Neural cell (in vitro differentiated cells): ENCODE measurements at regions not wholly inside any gene's neighbourhood (a gene's known extent, or its start where the extent isn't known, plus 50 kb on each side); places are given as distances from the start of the nearest gene placed in this dataset.
"Not testable (repeated sequence)": the region's sequence is repeated elsewhere in the genome, so short reads cannot be mapped to it uniquely, and the experiment has no call there.

ENCODE experiments used
- H2AFZ ChIP-seq: fragments of 200-600, 300-800 bp; sonication (generic), shearing (Covaris generic); 2 replicates; pipeline ENCODE4 v1.6.0; 2014; ENCODE audit warnings: low read depth, mild to moderate bottlenecking, antibody characterized with exemption, low read length, moderate library complexity
- H3F3A ChIP-seq: fragments of 200-600 bp; shearing (Covaris generic); 2 replicates; pipeline ENCODE4 v1.6.1; 2016; ENCODE audit warnings: mild to moderate bottlenecking, moderate library complexity, mixed read lengths, antibody characterized with exemption, low read length; ENCODE audit not compliant: insufficient read depth, poor library complexity, severe bottlenecking
- H3K27ac ChIP-seq: fragments of 200-600, 300-800 bp; sonication (generic), shearing (Covaris generic); 2 replicates; pipeline ENCODE4 v1.5.1; 2014; ENCODE audit warnings: mild to moderate bottlenecking, low read length, moderate library complexity
- H3K27me3 ChIP-seq: fragments of 300-800, 200-600 bp; sonication (generic), shearing (Covaris generic); 2 replicates; pipeline ENCODE4 v1.6.0; 2014; ENCODE audit warnings: mild to moderate bottlenecking, low read depth, low read length, moderate library complexity; ENCODE audit not compliant: insufficient read depth
- H3K36me3 ChIP-seq: fragments of 300-800, 200-600 bp; sonication (generic), shearing (Covaris generic); 2 replicates; pipeline ENCODE4 v1.5.1; 2014; ENCODE audit warnings: mild to moderate bottlenecking, antibody characterized with exemption, low read length, moderate library complexity; ENCODE audit not compliant: insufficient read depth
- H3K4me2 ChIP-seq: fragments of 300-800, 200-600 bp; sonication (generic), shearing (Covaris generic); 2 replicates; pipeline ENCODE4 v1.6.0; 2014; ENCODE audit warnings: mild to moderate bottlenecking, low read length
- H3K4me3 ChIP-seq: fragments of 300-800, 200-600 bp; sonication (generic), shearing (Covaris generic); 2 replicates; pipeline ENCODE4 v1.5.1; 2014; ENCODE audit warnings: mild to moderate bottlenecking, low read length, moderate library complexity
- H3K79me2 ChIP-seq: fragments of 200-600 bp; shearing (Covaris generic); replicated peaks from 2 replicates; pipeline ENCODE4 v1.6.0; 2014; ENCODE audit warnings: mild to moderate bottlenecking, low read length, moderate library complexity; ENCODE audit not compliant: insufficient read depth
- H3K9ac ChIP-seq: fragments of 300-800, 200-600 bp; sonication (generic), shearing (Covaris generic); 2 replicates; pipeline ENCODE4 v1.6.1; 2016; ENCODE audit warnings: mild to moderate bottlenecking, low read length, mixed read lengths
- H3K9me2 ChIP-seq: fragments of 200-600 bp; shearing (Covaris generic); 2 replicates; pipeline ENCODE4 v1.6.1; 2016; ENCODE audit warnings: mild to moderate bottlenecking, low read length, mixed read lengths; ENCODE audit not compliant: insufficient read depth
- H3K9me3 ChIP-seq: fragments of 200-600, 300-800 bp; sonication (generic), shearing (Covaris generic); 2 replicates; pipeline ENCODE4 v1.6.1; 2016; ENCODE audit warnings: mild to moderate bottlenecking, mixed run types, low read length, moderate library complexity, mixed read lengths
- H4K20me1 ChIP-seq: fragments of 200-600 bp; shearing (Covaris generic); 2 replicates; pipeline ENCODE4 v1.6.1; 2016; ENCODE audit warnings: mild to moderate bottlenecking, mixed run types; ENCODE audit not compliant: insufficient read depth

DNA sequence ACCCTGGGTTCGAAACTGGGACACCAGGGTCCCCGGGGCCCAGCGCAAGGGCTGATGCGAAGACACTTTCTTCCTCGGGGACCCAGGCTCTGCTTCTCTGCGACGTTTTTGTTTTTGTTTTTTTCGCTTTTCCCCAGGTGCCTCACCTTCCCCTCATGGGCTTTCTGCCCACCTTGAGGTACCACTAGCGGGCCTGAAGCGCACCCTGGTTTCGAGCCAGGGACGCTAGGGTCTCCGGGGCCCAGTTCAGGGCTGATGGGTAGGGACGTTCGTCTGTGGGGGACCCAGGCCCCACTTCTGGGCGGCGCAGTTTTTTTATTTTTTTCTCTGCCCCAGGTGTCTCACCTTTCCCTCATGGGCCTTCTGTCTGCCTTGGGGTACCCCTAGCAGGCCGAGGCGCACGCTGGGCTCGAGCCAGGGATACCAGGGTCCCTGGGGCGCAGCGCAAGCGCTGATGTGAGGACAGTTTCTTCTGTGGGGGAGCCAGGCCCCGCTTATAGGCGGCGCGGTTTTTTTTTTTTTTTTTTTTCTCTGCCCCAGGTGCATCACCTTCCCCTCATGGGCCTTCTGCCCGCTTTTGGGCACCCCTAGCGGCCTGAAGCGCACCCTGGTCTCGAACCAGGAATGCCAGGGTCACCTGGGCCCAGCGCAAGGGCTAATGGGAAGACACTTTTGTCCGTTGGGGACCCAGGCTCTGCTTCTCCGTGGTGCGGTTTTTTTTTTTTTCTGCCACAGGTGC lies 166.8 kb upstream of the ZNG1F start:
- not testable (repeated sequence) for H3K4me3 ChIP-seq, H4K20me1 ChIP-seq

DNA sequence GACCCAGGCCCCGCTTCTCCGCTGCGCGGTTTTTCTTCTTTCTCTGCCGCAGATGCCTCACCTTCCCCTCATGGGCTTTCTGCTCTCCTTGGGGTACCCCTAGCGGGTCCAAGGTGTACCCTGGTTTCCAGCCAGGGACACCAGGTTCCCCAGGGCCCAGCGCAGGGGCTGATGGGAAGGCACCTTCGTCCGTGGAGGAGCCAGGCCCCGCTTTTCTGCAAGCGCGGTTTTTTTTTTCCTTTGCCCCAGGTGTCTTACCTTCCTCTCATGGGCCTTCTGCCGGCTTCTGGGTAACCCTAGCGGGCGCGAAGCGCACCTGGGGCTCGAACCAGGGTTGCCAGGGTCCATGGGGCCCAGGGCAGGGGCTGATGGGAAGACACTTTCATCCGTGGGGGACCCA lies 165.9 kb upstream of the ZNG1F start:
- H4K20me1 ChIP-seq, H3K9me2 ChIP-seq, H3K27me3 ChIP-seq, H3K4me3 ChIP-seq, H3K36me3 ChIP-seq, H3K9me3 ChIP-seq, H3K27ac ChIP-seq, H3K4me2 ChIP-seq, H3F3A ChIP-seq, H2AFZ ChIP-seq, H3K9ac ChIP-seq, H3K79me2 ChIP-seq: not testable (repeated sequence)

More for the DNA sequence above, 166.8 kb upstream of the ZNG1F start:
- not testable (repeated sequence) for H3K27me3 ChIP-seq, H3K9ac ChIP-seq, H3K9me3 ChIP-seq, H3K4me2 ChIP-seq, H2AFZ ChIP-seq, H3K27ac ChIP-seq, H3K36me3 ChIP-seq, H3K79me2 ChIP-seq, H3F3A ChIP-seq, H3K9me2 ChIP-seq

DNA sequence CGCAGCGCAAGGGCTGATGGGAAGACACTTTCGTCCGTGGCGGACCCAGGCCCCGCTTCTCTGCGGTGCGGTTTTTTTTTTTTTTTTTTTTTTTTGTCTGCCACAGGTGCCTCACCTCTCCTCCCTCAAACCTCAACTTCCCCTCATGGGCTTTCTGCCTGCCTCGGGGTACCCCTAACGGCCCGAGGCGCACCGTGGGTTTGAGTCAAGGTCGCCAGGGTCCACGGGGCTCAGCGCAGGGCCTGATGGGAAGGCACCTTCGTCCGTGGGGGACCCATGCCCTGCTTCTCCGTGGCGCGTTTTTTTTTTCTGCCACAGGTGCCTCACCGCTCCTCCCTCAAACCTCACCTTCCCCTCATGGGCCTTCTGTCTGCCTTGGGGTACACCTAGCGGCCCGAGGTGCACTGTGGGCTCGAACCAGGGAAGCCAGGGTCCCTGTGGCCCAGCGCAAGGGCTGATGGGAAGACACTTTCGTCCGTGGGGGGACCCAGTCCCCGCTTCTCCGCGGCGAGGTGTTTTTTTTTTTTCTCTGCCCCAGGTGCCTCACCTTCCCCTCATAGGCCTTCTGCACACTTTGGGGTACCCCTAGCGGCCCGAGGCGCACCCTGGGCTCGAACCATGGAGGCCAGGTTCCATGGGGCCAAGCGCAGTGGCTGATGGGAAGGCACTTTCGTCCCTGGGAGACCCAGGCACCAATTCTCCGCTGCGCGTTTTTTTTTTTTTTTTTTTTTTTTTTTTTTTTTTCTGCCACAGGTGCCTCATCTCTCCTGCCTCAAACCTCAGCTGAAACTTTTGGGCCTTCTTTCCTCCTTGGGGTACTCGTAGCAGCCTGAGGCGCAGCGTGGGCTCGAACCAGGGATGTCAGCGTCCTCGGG lies 165.2 kb upstream of the ZNG1F start:
- not testable (repeated sequence) for H4K20me1 ChIP-seq, H3K79me2 ChIP-seq, H3K4me2 ChIP-seq, H3K9ac ChIP-seq, H3K9me3 ChIP-seq, H3K27ac ChIP-seq, H3F3A ChIP-seq, H3K9me2 ChIP-seq, H3K36me3 ChIP-seq, H2AFZ ChIP-seq, H3K4me3 ChIP-seq, H3K27me3 ChIP-seq

GRCh38 chr9:41353026-41353425 lies 163.9 kb upstream of the ZNG1F start:
- H4K20me1 ChIP-seq, H3K9me3 ChIP-seq, H3K9ac ChIP-seq, H3K27ac ChIP-seq, H3K79me2 ChIP-seq, H3K4me3 ChIP-seq, H2AFZ ChIP-seq, H3K36me3 ChIP-seq, H3K9me2 ChIP-seq, H3F3A ChIP-seq, H3K4me2 ChIP-seq, H3K27me3 ChIP-seq: not testable (repeated sequence)

DNA sequence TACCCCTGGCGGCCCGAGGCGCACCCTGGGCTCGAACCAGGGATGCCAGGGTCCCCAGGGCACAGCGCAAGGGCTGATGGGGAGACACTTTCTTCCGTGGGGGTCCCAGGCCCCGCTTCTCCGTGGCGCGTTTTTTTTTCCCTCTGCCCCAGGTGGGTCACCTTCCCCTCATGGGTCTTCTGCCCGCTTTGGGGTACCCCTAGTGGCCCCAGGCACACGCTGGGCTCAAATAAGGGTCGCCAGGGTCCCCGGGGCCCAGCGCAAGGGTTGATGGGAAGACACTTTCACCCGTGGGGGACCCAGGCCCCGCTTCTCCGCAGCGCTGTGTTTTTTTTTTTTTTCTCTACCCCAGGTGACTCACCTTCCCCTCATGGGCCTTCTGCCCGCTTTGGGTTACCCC lies 163.3 kb upstream of the ZNG1F start:
- H3K9me3 ChIP-seq, H3K27me3 ChIP-seq, H3K79me2 ChIP-seq, H3K27ac ChIP-seq, H3K36me3 ChIP-seq, H3K4me3 ChIP-seq, H3K9ac ChIP-seq, H3K9me2 ChIP-seq, H2AFZ ChIP-seq, H4K20me1 ChIP-seq, H3F3A ChIP-seq, H3K4me2 ChIP-seq: not testable (repeated sequence)

DNA sequence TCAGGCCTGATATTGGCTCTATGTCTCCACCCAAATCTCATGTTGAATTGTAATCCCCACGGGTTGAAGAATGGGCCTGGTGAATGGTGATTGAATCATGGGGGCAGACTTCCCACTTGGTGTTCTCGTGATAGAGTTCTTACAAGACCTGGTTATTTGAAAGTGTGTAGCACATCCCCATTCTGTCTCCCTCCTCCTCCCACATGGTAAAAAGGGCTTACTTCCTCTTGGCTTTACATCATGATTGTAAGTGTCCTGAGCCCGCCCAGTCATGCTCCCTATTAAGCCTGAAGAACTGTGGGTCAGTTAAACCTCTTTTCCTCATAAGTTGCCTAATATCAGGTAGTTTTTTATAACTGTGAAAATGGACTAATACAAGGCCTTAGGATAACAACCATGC lies 158.8 kb upstream of the ZNG1F start:
- H3K79me2 ChIP-seq, H3F3A ChIP-seq: not testable (repeated sequence)

DNA sequence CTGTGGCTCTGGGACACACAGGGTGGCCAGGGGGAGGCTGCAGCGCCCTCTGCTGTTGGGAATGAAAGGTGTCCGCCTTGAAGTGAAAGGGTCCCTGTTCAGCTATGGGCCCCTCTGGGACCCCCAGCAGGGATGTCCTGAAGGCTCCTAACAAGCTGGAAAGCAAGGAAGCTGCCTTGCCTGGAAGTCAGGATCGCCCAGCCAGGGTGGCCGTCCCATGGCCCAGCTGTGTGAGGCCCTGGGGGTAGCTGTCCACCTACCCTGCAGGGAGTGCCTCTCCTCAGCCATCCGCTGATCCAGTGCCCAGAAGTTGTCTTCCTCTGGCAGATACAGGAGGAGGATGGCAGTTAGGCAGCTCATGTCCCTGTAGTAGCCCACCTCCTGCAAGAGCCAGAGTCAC lies 143.4 kb upstream of the ZNG1F start:
- H3K9ac ChIP-seq, H3K27me3 ChIP-seq, H3K79me2 ChIP-seq, H3K9me3 ChIP-seq, H2AFZ ChIP-seq, H4K20me1 ChIP-seq, H3K27ac ChIP-seq, H3K4me2 ChIP-seq, H3F3A ChIP-seq, H3K36me3 ChIP-seq, H3K4me3 ChIP-seq, H3K9me2 ChIP-seq: not testable (repeated sequence)

More for the DNA sequence above, 158.8 kb upstream of the ZNG1F start:
- not testable (repeated sequence) for H3K36me3 ChIP-seq, H4K20me1 ChIP-seq, H3K9ac ChIP-seq, H3K4me2 ChIP-seq, H3K9me3 ChIP-seq, H3K27me3 ChIP-seq, H3K9me2 ChIP-seq, H2AFZ ChIP-seq, H3K27ac ChIP-seq, H3K4me3 ChIP-seq

DNA sequence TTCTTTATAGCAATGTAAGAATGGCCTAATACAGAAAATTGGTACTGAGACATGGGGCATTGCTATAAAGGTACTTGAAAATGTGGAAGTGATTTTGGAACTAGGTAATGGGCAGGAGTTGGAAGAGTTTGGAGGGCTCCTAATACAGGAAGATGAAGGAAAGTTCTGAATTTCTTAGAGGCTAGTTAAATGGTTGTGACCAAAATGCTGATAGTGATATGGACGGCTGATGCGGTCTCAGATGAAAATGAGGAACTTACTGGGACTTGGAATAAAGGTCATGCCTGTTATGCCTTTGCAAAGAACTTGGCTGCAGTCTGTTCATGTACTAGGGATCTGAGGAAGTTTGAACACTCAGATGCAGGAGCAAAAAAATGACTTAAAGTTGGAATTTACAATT lies 132.2 kb upstream of the ZNG1F start:
- not testable (repeated sequence) for H3F3A ChIP-seq, H3K9me3 ChIP-seq, H4K20me1 ChIP-seq, H3K27ac ChIP-seq, H3K4me3 ChIP-seq, H3K79me2 ChIP-seq, H3K4me2 ChIP-seq, H3K27me3 ChIP-seq, H3K9me2 ChIP-seq, H3K9ac ChIP-seq, H3K36me3 ChIP-seq, H2AFZ ChIP-seq
